Colonic mucosa (tissue), 4 donors: ENCODE measurements at regions not wholly inside any gene's neighbourhood (a gene's known extent, or its start where the extent isn't known, plus 50 kb on each side); places are given as distances from the start of the nearest gene placed in this dataset.

Experiments
- DNase-seq: peaks from one replicate; pipeline ENCODE4 v3.0.0-alpha.2; 2020
- H3K27ac ChIP-seq: fragments of 200-600 bp; one replicate; pipeline ENCODE4 v1.8.0; 2021
- H3K27me3 ChIP-seq: fragments of 200-600 bp; one replicate; pipeline ENCODE4 v1.8.0; 2021
- H3K36me3 ChIP-seq: fragments of 200-600 bp; one replicate; pipeline ENCODE4 v1.8.0; 2021
- H3K4me1 ChIP-seq: fragments of 200-600 bp; one replicate; pipeline ENCODE4 v1.8.0; 2021; ENCODE audit warnings: mild to moderate bottlenecking
- H3K4me3 ChIP-seq: fragments of 200-600 bp; one replicate; pipeline ENCODE4 v1.8.0; 2021
- H3K9ac ChIP-seq, 2 donors: one replicate each; pipeline ENCODE4 v1.7.0; 2013; ENCODE audit warnings: control low read depth in 2 of 2, low read depth in 2 of 2, low read length in 2 of 2
- H3K9me3 ChIP-seq: fragments of 200-600 bp; one replicate; pipeline ENCODE4 v1.8.0; 2021
- CTCF ChIP-seq: fragments of 200-600 bp; IDR thresholded peaks from one replicate; pipeline ENCODE4 v1.8.0; 2022; ENCODE audit warnings: antibody characterized with exemption, mild to moderate bottlenecking
- intact Hi-C: fragments of 100-400 bp; cut with DNase I; formaldehyde crosslinking; loops from one replicate; pipeline ENCODE4 v1.14.1; 2022
- donor health status: healthy.
- donor health status: DM: no; HTN: no; CAD: no.
- donor health status: DM: no; HTN: no; CAD: no.

- H3K4me3 ChIP-seq, result no peak overlapping the region
- intact Hi-C loops, result no loop called here
Observed at GRCh38 chr2:236394571-236394970, 130.4 kb upstream of the ASB18 start.

GRCh38 chr2:236395067-236395466 lies 130.9 kb upstream of the ASB18 start:
- H3K9ac ChIP-seq, result no peak overlapping the region
- DNase-seq, result no peak
- H3K9me3 ChIP-seq, result no peaks in the 10 kb centered on the region
- no peaks in the 10 kb centered on the region for H3K36me3 ChIP-seq
- H3K4me3 ChIP-seq, result no peak overlapping the region
- H3K27me3 ChIP-seq, result no peaks in the 10 kb centered on the region
- H3K27ac ChIP-seq, result no peak overlapping the region
- H3K4me1 ChIP-seq, result no peaks in the 10 kb centered on the region
- intact Hi-C loops, result no loop called here
- TF ChIP-seq CTCF, result no peak

More at GRCh38 chr2:236394571-236394970, 130.4 kb upstream of the ASB18 start:
- Histone ChIP-seq H3K4me1 (no peaks in the 10 kb centered on the region), H3K36me3 (no peaks in the 10 kb centered on the region), H3K27me3 (no peaks in the 10 kb centered on the region), H3K9ac (no peak overlapping the region), H3K9me3 (no peaks in the 10 kb centered on the region), H3K27ac (no peak overlapping the region)
- no peak for DNase-seq
- no peak for TF ChIP-seq CTCF

GRCh38 chr2:236396818-236397350 lies 132.7 kb upstream of the ASB18 start:
- H3K9me3 ChIP-seq, result no peaks in the 10 kb centered on the region
- no peak for DNase-seq
- H3K4me1 ChIP-seq, result no peaks in the 10 kb centered on the region
- H3K36me3 ChIP-seq, result no peaks in the 10 kb centered on the region
- H3K9ac ChIP-seq, result no peak overlapping the region
- H3K4me3 ChIP-seq, result no peak overlapping the region
- TF ChIP-seq CTCF, result no peak
- intact Hi-C loops, result no loop called here
- no peaks in the 10 kb centered on the region for H3K27me3 ChIP-seq
- H3K27ac ChIP-seq, result no peak overlapping the region

GRCh38 chr2:236397681-236398080 lies 133.5 kb upstream of the ASB18 start:
- Histone ChIP-seq H3K36me3 (no peaks in the 10 kb centered on the region), H3K27me3 (no peaks in the 10 kb centered on the region), H3K9ac (no peak overlapping the region), H3K27ac (no peak overlapping the region), H3K9me3 (no peaks in the 10 kb centered on the region), H3K4me3 (no peak overlapping the region), H3K4me1 (no peaks in the 10 kb centered on the region)
- no peak for DNase-seq
- intact Hi-C loops, result no loop called here
- no peak for TF ChIP-seq CTCF

- no peak for TF ChIP-seq CTCF
- Histone ChIP-seq H3K27me3 (no peaks in the 10 kb centered on the region), H3K4me3 (no peak overlapping the region), H3K9me3 (no peaks in the 10 kb centered on the region), H3K27ac (no peak overlapping the region), H3K9ac (no peak overlapping the region), H3K36me3 (no peaks in the 10 kb centered on the region), H3K4me1 (no peaks in the 10 kb centered on the region)
- no peak for DNase-seq
- intact Hi-C loops, result no loop called here
Observed at GRCh38 chr2:236399409-236399808, 135.2 kb upstream of the ASB18 start.
